ENCODE measurements at regions not wholly inside any gene's neighbourhood (a gene's known extent, or its start where the extent isn't known, plus 50 kb on each side); places are given as distances from the start of the nearest gene placed in this dataset.

DNA sequence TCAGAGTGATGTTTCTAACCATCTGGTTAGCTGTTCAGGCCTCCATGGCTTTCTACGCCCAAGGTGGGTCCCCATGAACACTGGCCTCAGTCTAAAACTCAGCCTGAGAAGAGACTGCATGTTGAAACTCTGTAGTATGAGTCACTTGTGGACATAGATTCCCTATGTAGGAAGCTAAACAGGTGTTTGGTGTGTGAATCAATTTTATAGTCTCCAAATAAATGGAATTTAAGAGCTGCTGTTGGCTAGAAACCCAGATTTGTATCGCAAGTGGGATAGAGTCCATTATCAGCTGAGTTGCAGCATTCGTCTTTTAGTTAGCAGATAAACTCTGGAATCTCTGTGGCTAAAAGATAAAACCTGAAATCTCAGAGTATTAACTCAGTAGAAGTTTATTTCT, 131.4 kb downstream of the KCNS3 start:
- intact Hi-C loops (cut with DNase I; ENCODE audit: low total_unique reads): no loop called here
- 81% methylated on average over 3 of the region's 3 CpGs for WGBS, 2 donors
- no peak overlapping the region for H3K4me3 ChIP-seq (ENCODE audit: low read depth, poor library complexity, severe bottlenecking)
- DNase-seq (ENCODE audit: low spot score in 2 of 2): no peak
- TF ChIP-seq, protein P1, sequence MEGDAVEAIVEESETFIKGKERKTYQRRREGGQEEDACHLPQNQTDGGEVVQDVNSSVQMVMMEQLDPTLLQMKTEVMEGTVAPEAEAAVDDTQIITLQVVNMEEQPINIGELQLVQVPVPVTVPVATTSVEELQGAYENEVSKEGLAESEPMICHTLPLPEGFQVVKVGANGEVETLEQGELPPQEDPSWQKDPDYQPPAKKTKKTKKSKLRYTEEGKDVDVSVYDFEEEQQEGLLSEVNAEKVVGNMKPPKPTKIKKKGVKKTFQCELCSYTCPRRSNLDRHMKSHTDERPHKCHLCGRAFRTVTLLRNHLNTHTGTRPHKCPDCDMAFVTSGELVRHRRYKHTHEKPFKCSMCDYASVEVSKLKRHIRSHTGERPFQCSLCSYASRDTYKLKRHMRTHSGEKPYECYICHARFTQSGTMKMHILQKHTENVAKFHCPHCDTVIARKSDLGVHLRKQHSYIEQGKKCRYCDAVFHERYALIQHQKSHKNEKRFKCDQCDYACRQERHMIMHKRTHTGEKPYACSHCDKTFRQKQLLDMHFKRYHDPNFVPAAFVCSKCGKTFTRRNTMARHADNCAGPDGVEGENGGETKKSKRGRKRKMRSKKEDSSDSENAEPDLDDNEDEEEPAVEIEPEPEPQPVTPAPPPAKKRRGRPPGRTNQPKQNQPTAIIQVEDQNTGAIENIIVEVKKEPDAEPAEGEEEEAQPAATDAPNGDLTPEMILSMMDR (IDR thresholded peaks at IDR 0.05): no peak
- no peak for TF ChIP-seq POLR2A (IDR thresholded peaks at IDR 0.05)

GRCh38 chr2:18005411-18005810, 126.9 kb downstream of the KCNS3 start:
- intact Hi-C loops (cut with DNase I; ENCODE audit: low total_unique reads): no loop called here
- TF ChIP-seq, protein P1 (IDR thresholded peaks at IDR 0.05): no peak
- TF ChIP-seq POLR2A (IDR thresholded peaks at IDR 0.05): no peak
- 74 to 75% methylated on average over 1 of the region's 1 CpG for WGBS, 2 donors
- no peak overlapping the region for H3K4me3 ChIP-seq (ENCODE audit: low read depth, poor library complexity, severe bottlenecking)
- no peak for DNase-seq (ENCODE audit: low spot score in 2 of 2)

- 55 to 69% methylated on average over 4 of the region's 4 CpGs for WGBS, 2 donors
- intact Hi-C loops (cut with DNase I; ENCODE audit: low total_unique reads): no loop called here
- no peak for DNase-seq (ENCODE audit: low spot score in 2 of 2)
- H3K4me3 ChIP-seq (ENCODE audit: low read depth, poor library complexity, severe bottlenecking): no peak overlapping the region
- no peak for TF ChIP-seq POLR2A (IDR thresholded peaks at IDR 0.05)
- TF ChIP-seq, protein P1 (IDR thresholded peaks at IDR 0.05): no peak
Observed at GRCh38 chr2:18001671-18002070, 123.2 kb downstream of the KCNS3 start.

DNA sequence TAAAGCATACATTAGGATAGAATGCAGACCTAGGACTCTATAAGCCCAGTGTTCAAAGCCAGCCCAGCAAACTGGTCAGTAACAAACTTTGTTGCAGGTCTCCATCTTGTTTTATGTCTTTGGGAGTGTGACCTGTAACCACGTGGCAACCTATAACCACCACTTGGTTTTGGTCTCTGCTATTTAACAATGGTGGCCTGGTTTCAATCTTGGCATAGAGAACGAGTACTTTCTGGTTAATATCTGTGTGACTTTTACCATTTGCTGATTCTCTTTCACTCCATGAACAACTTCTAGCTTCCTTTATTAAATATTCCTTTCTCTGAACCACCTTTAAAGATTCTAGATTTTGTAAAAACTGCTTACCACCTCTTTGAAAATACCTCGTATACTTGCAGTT, 118.5 kb downstream of the KCNS3 start:
- 77 to 80% methylated on average over 3 of the region's 3 CpGs for WGBS, 2 donors
- intact Hi-C loops (cut with DNase I; ENCODE audit: low total_unique reads): no loop called here
- TF ChIP-seq, protein P1 (IDR thresholded peaks at IDR 0.05): no peak
- no peak for TF ChIP-seq POLR2A (IDR thresholded peaks at IDR 0.05)
- H3K4me3 ChIP-seq (ENCODE audit: low read depth, poor library complexity, severe bottlenecking): no peak overlapping the region
- no peak for DNase-seq (ENCODE audit: low spot score in 2 of 2)

DNA sequence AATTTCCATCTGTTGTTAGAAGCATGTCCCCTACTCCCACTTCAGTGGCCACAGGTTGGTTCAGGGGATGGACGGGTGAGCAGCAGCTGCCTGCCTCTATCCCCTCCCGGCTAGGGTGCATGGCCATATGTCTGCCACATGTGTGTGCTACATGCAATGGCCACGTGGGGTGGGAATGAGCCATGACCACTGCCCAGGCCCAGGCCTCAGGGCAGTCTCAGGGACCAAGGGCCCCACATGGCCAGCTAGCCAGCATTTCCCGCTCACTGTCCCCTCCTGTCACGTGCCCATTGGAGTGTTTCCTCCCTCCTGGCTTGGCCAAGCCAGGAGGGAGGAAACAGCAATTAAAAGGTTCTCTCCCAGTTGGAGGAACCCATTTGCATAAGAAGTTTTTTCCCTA, 117.1 kb downstream of the KCNS3 start:
- no peak for DNase-seq (ENCODE audit: low spot score in 2 of 2)
- intact Hi-C loops (cut with DNase I; ENCODE audit: low total_unique reads): no loop called here
- H3K4me3 ChIP-seq (ENCODE audit: low read depth, poor library complexity, severe bottlenecking): no peak overlapping the region
- WGBS, 2 donors: 73 to 77% methylated on average over 5 of the region's 5 CpGs
- TF ChIP-seq POLR2A (IDR thresholded peaks at IDR 0.05): no peak
- TF ChIP-seq, protein P1 (IDR thresholded peaks at IDR 0.05): no peak
